GM19467 (cell line): ENCODE measurements at regions not wholly inside any gene's neighbourhood (a gene's known extent, or its start where the extent isn't known, plus 50 kb on each side); places are given as distances from the start of the nearest gene placed in this dataset.
"Not testable (repeated sequence)": the region's sequence is repeated elsewhere in the genome, so short reads cannot be mapped to it uniquely, and the experiment has no call there.

Source experiments
- ATAC-seq: cut with Tn5 transposase; IDR thresholded peaks from one replicate; pipeline ENCODE4 v1.9.1; 2021; ENCODE audit warnings: mild to moderate bottlenecking, moderate library complexity; ENCODE audit not compliant: unreplicated experiment

DNA sequence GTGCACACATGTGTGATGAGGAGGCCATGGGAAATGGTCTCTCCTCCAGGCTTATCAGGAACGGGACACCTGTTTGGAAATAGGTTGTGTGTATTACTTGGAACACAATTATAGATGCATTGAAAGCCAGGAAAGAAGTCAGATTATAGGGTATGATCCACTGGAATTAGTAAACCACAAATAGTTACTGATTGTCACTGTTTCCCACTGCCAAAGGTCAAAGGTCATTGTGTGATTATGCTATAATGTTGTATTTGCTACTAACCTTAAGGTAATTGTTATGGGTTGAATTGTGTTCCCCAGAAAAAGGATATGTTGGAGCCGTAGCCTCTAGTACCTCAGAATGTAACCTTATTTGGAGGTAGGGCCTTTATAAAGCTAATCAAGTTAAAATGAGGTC lies 129.9 kb upstream of the FBXO33 start:
- no peak for ATAC-seq

DNA sequence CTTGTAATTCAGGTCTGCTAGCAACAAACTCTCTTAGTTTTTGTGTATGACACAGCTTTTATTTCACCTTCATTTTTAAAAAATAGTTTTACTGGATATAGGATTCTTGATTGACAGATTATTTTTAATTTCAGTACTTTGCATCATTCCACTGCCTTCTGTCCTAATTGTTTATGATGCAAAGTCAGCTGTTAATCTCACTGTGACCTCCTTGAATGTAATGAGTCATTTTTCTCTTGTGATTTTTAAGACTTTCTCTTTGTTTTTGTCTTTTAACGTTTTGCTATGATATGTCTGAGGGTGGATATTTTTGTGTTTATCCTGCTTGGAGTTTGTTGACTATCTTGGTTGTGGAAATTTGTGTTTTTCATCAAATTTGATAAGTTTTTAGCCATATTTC lies 126.3 kb upstream of the FBXO33 start:
- no peak for ATAC-seq

DNA sequence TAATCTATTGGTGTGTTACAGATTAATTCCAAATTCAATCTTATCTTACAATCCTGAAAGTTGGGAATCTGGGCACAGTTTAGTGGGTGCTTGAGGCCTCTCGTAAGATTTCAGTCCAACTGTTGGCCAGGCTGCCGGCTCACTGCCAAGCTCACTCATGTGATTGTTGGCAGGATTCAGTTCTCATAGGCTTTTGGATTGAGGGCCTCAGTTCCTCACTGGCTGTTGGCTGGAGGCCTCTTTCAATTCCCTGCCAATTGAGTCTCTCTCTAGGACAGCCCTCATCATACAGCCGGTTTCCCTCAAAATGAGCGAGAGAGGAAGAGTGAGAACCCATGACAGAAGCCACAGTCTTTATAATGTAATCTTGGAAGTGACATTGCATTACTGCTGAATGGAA lies 123.5 kb upstream of the FBXO33 start:
- ATAC-seq: no peak

DNA sequence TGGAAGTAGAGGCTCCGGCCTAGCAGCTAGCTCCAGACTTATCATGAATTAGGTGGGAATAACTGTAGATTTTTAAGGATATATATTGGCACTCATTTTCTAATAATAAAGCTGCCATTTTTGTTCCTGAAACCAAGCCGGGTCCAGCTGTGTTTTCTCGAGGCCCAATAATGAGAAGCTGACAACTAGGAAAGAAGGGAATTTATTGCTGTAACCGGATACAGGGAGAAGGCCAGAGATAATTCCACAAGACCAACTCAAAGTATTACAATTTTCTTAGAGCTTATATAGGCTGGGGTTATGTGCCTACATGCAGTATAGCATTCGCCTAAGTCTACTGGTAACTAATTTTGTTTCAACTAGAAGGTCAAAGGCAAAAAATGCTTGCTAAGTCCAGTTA lies 122.3 kb upstream of the FBXO33 start:
- no peak for ATAC-seq

DNA sequence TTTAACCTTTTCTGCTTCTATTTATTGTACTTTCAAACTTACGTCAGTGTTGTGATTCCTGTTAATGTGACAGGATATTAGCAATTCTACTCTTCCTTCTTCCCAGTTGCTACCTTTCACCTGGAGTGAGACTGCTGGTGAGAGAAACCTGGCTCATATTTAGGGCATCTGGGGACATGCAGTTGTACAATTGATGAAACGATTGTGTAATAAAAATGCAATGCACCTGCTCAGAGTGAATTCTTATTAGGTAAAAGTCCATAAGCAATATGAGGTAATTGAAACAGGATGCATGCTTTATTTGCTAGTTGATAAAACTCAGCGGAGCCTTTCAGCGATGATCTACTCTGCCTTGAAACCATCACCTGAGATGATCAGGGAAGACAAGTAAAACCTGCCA lies 116.1 kb upstream of the FBXO33 start:
- no peak for ATAC-seq

DNA sequence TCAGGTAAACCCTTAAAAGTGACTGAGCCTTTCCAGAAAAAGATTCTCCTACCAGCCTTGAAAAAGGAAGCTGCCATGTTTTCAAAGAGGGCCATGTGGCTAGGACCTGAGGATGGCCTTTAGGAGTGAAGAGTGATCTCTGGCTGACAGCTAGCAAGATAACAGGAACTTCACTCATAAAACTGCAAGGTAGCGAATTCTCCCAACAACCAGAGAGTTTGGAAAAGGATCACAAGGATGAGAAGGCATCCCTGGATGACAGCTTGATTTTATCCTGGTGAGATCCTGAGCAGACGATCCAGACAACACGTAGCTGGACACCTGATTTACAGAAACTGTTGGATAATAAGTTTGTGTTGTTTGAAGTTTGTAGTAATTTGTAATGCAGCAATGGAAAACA lies 115.6 kb upstream of the FBXO33 start:
- ATAC-seq: no peak

DNA sequence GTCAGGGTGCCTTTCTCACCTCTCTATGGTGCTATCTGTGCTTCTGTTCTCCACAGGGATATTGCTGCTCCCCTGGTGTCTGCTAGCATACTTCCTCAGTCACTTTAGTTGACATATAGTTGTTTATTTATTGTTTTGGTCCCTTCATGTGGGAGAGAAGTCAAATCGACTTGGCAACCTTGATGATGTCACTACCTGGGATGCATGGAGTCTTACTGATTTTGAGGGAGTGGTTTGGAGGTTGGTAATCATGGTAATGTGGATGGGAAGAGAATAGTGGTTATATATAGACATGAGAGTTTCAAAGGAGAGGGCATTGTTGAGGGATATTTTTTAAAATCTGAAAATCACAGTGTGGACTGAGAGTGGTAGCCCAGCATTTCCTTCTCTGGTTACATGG lies 73.6 kb upstream of the FBXO33 start:
- ATAC-seq: no peak

DNA sequence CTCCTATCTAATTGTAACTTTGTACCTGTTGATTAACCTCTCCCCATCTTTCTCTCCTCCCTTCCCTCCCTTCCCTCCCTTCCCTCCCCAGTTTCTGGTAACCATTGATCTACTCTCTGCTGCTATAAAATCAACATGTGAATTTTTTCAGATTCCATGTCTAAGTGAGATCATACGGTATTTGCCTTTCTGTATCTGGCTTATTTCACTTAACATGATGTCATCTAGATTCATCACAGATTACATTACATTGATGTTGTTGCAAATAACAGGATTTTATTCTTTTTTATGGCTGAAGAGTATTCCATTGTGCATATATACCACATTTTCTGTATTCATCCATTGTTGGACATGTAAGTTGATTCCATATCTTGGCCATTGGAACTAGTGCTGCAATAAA lies 68.0 kb upstream of the FBXO33 start:
- no peak for ATAC-seq

DNA sequence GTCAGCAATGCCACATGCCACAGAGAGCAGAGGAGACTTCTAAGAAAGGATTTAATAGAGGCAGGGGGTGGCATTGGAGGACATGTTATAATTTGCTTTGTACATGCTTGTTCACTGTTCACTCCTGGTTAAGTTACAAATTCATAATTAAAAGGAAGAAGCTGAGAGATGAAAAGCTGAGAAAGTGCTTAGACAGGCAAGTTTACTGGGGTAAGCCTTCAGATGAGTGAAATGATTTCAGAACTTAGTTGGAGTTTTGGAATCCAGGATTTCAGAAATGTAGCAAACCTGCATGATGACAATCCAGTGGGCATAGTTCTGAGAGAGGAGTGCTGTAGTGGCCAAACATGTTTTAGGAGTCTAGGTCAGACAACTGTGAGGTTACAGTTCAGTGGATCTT lies 67.3 kb upstream of the FBXO33 start:
- ATAC-seq: no peak

DNA sequence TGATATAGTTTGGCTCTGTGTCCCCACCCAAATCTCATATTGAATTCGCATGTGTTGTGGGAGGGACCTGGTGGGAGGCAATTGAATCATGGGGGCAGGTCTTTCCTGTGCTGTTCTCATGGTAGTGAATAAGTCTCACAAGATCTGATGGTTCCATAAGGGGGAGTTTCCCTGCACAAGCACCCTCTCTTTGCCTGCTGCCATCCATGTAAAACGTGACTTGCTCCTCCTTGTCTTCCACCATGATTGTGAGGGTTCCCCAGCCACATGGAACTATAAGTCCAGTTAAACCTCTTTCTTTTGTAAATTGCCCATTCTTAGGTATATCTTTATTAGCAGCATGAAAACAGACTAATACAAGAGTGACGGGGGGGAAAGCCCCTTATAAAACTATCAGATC lies 65.4 kb upstream of the FBXO33 start:
- ATAC-seq: not testable (repeated sequence)

DNA sequence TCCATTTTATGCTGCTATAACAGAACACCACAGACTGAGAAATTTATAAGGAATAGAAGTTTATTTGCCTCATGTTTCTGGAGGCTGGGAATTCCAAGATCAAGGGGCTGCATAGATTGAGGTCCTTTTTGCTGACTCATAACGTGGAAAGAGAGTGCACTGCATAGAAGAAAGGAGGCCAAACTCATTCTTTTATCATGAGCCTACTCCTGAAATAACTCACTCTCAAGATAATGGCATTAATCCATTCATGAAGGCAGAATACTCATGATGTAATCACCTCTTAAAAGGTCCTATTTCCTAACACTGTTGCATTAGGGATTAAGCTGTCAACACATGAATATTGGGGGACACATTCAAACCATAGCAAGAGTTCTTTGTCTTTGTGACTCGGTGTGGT lies 60.0 kb upstream of the FBXO33 start:
- no peak for ATAC-seq

DNA sequence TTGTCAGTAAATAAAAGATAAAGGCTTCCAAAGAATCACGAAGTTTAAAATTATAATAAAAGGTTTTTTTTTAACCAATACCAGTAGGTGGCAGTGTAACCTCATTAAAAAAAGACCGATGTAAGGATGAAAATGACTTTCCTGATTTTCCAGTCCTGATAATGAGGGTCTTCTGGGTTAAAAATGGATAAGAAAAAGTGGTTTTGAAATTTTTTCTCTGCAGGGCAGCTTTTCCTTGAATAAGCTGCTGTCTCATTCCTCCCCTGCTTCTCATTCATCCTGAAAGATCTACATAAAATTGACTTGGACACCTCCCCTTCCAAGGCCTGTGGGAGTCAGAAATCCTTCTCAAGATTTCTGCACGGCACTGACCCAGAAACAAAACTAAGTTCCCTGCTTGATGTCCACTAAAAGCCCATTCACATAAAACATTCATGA lies 58.9 kb upstream of the FBXO33 start:
- ATAC-seq: no peak

DNA sequence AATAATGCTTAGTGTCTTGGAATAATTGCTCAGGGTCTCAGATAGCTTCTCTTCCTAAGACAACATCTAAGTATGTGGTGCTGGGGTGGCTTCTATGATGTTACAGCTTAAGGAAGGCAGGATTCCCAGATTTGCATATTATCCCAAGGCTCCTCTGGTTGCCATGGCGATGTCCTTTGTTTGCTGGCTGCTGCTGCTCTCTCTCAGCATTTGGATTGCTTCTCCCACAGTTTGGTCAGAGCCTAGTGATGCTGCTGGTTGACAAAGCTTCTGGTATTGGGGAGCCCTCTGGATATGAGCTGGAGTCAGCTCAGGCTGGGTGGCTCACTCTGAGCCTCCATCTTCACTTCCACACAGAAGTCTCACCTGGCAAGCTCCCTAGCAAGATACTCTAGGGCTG lies 56.4 kb upstream of the FBXO33 start:
- ATAC-seq: no peak

DNA sequence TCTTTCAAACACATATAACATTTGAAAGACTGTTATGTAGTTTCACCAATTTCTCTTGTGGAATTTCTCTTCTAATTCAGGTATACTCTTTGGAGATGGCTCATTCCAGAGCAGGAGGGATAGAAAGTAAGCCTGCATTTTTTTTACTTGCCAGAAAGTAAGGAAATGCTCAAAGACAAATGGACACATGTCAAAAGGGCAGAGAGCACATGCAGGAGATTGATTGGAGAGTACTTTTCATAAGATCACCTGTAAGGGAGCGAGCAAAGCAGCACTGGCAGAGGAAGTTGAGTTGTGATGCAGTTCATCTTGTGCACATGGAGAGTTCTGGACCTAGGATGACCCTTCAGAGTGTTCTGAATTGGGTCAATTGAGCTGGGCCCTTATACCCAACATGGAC lies 51.4 kb upstream of the FBXO33 start:
- no peak for ATAC-seq
